HEK293 (cell line): ENCODE measurements at regions not wholly inside any gene's neighbourhood (a gene's known extent, or its start where the extent isn't known, plus 50 kb on each side); places are given as distances from the start of the nearest gene placed in this dataset.

Experiments used
- CTCF ChIA-PET: fragments of 350-600 bp; formaldehyde crosslinking; extraction: SDS; loops from one replicate; lab custom pipeline; 2021; ENCODE audit warnings: antibody characterized with exemption; lab: Yijun Ruan, JAX
- POLR2A ChIA-PET: fragments of 300-600 bp; formaldehyde crosslinking; extraction: SDS; loops from one replicate; lab custom pipeline; 2020; ENCODE audit warnings: antibody characterized with exemption, inconsistent platforms; lab: Yijun Ruan, JAX
- H3K27ac ChIP-seq: fragments of 200-500 bp; sonication (Bioruptor generic); 2 replicates; pipeline ENCODE4 v1.5.1; 2014; ENCODE audit warnings: low read depth, low read length, control low read depth, inconsistent platforms; ENCODE audit errors: extremely low read depth
- H3K36me3 ChIP-seq, 2 experiments: fragments of 200-500 bp in 1 of 2; sonication (Bioruptor generic) in 1 of 2; 1 replicate in 1 of 2; 2 replicates in 1 of 2; pipeline ENCODE4 v1.5.1; 2014 to 2017; ENCODE audit warnings: inconsistent platforms in 2 of 2, low read length in 2 of 2; ENCODE audit not compliant: control insufficient read depth in 2 of 2, insufficient read depth in 1 of 2
- H3K4me1 ChIP-seq: fragments of 200-500 bp; sonication (Bioruptor generic); 2 replicates; pipeline ENCODE4 v1.5.1; 2014; ENCODE audit warnings: mild to moderate bottlenecking, low read length, inconsistent platforms; ENCODE audit not compliant: control insufficient read depth, insufficient read depth
- H3K4me3 ChIP-seq: 2 replicates; pipeline ENCODE4 v1.5.1; 2011; ENCODE audit warnings: low read depth, mild to moderate bottlenecking, control low read depth, low read length, moderate library complexity
- H3K9me3 ChIP-seq: fragments of 200-500 bp; sonication (Bioruptor generic); 2 replicates; pipeline ENCODE4 v1.5.1; 2014; ENCODE audit warnings: low read depth, low read length, inconsistent platforms; ENCODE audit not compliant: control insufficient read depth, insufficient read depth
- HOXA7 ChIP-seq: sonication (generic); formaldehyde crosslinking; IDR thresholded peaks from 2 replicates; pipeline ENCODE4 v1.8.1; 2022; ENCODE audit warnings: missing genetic modification reagents, borderline replicate concordance
- HOXD13 ChIP-seq: sonication (generic); formaldehyde crosslinking; IDR thresholded peaks from 2 replicates; pipeline ENCODE4 v1.8.0; 2022; ENCODE audit warnings: missing genetic modification reagents, borderline replicate concordance
- SALL2 ChIP-seq: fragments of 450-650 bp; formaldehyde crosslinking; IDR thresholded peaks from 2 replicates; pipeline ENCODE4 v1.5.0; 2017; ENCODE audit warnings: missing biosample characterization, mild to moderate bottlenecking, missing genetic modification characterization, borderline replicate concordance
- ZBTB8A ChIP-seq: fragments of 450-650 bp; formaldehyde crosslinking; IDR thresholded peaks from 2 replicates; pipeline ENCODE4 v1.5.1; 2016; ENCODE audit warnings: missing biosample characterization, missing genetic modification characterization
- ZFP37 ChIP-seq: fragments of 450-650 bp; formaldehyde crosslinking; IDR thresholded peaks from 2 replicates; pipeline ENCODE4 v1.5.1; 2016; ENCODE audit warnings: missing biosample characterization, missing genetic modification characterization
- ZNF121 ChIP-seq: fragments of 450-650 bp; formaldehyde crosslinking; IDR thresholded peaks from 2 replicates; pipeline ENCODE4 v1.5.1; 2016; ENCODE audit warnings: missing biosample characterization, missing genetic modification characterization
- ZNF140 ChIP-seq: fragments of 450-650 bp; formaldehyde crosslinking; IDR thresholded peaks from 2 replicates; pipeline ENCODE4 v1.5.1; 2016; ENCODE audit warnings: missing biosample characterization, missing genetic modification characterization
- ZNF146 ChIP-seq: fragments of 450-650 bp; formaldehyde crosslinking; IDR thresholded peaks from 2 replicates; pipeline ENCODE4 v1.5.1; 2016; ENCODE audit warnings: missing biosample characterization, missing genetic modification characterization
- ZNF175 ChIP-seq: fragments of 450-650 bp; formaldehyde crosslinking; IDR thresholded peaks from 2 replicates; pipeline ENCODE4 v1.5.1; 2016; ENCODE audit warnings: missing biosample characterization, missing genetic modification characterization
- ZNF248 ChIP-seq: fragments of 450-650 bp; formaldehyde crosslinking; IDR thresholded peaks from 2 replicates; pipeline ENCODE4 v1.5.1; 2017; ENCODE audit warnings: missing biosample characterization, missing genetic modification characterization
- ZNF324 ChIP-seq: fragments of 450-650 bp; formaldehyde crosslinking; IDR thresholded peaks from 2 replicates; pipeline ENCODE4 v1.5.1; 2016; ENCODE audit warnings: missing biosample characterization, missing genetic modification characterization
- ZNF394 ChIP-seq: fragments of 450-650 bp; formaldehyde crosslinking; IDR thresholded peaks from 2 replicates; pipeline ENCODE4 v1.5.1; 2016; ENCODE audit warnings: missing biosample characterization, missing genetic modification characterization, mild to moderate bottlenecking, moderate library complexity, borderline replicate concordance
- ZNF423 ChIP-seq: fragments of 450-650 bp; formaldehyde crosslinking; IDR thresholded peaks from 2 replicates; pipeline ENCODE4 v1.5.1; 2016; ENCODE audit warnings: missing biosample characterization, missing genetic modification characterization
- ZNF48 ChIP-seq: fragments of 450-650 bp; formaldehyde crosslinking; IDR thresholded peaks from 2 replicates; pipeline ENCODE4 v1.5.1; 2016; ENCODE audit warnings: missing biosample characterization, missing genetic modification characterization
- ZNF501 ChIP-seq: fragments of 450-650 bp; formaldehyde crosslinking; IDR thresholded peaks from 2 replicates; pipeline ENCODE4 v1.5.1; 2016; ENCODE audit warnings: missing biosample characterization, missing genetic modification characterization
- ZNF544 ChIP-seq: fragments of 450-650 bp; formaldehyde crosslinking; IDR thresholded peaks from 2 replicates; pipeline ENCODE4 v1.5.0; 2017; ENCODE audit warnings: missing biosample characterization, missing genetic modification characterization
- ZNF555 ChIP-seq: fragments of 450-650 bp; formaldehyde crosslinking; conservative IDR thresholded peaks from 2 replicates; pipeline ENCODE4 v1.5.1; 2017; ENCODE audit warnings: missing biosample characterization, mild to moderate bottlenecking, missing genetic modification characterization, inconsistent platforms
- ZNF626 ChIP-seq: fragments of 450-650 bp; sonication (Bioruptor Pico); formaldehyde crosslinking; IDR thresholded peaks from 2 replicates; pipeline ENCODE4 v1.5.1; 2018; ENCODE audit warnings: missing biosample characterization, missing genetic modification characterization, inconsistent platforms
- ZNF658 ChIP-seq: fragments of 450-650 bp; formaldehyde crosslinking; IDR thresholded peaks from 2 replicates; pipeline ENCODE4; 2016; ENCODE audit warnings: missing biosample characterization, missing genetic modification characterization
- ZNF660 ChIP-seq: fragments of 450-650 bp; IDR thresholded peaks from 2 replicates; pipeline ENCODE4 v1.5.1; 2018; ENCODE audit warnings: missing biosample characterization, mild to moderate bottlenecking, missing genetic modification characterization
- ZNF701 ChIP-seq: fragments of 450-650 bp; formaldehyde crosslinking; IDR thresholded peaks from 2 replicates; pipeline ENCODE4 v1.5.1; 2016; ENCODE audit warnings: missing biosample characterization, missing genetic modification characterization
- ZNF792 ChIP-seq: fragments of 450-650 bp; formaldehyde crosslinking; IDR thresholded peaks from 2 replicates; pipeline ENCODE4 v1.5.1; 2016; ENCODE audit warnings: missing biosample characterization, missing genetic modification characterization
- ZSCAN23 ChIP-seq: fragments of 450-650 bp; formaldehyde crosslinking; IDR thresholded peaks from 2 replicates; pipeline ENCODE4 v1.5.1; 2016; ENCODE audit warnings: missing biosample characterization, missing genetic modification characterization
- TF ChIP-seq, protein P1 (sequence below): fragments of 450-650 bp; formaldehyde crosslinking; IDR thresholded peaks from 2 replicates; pipeline ENCODE4 v1.5.1; 2017; ENCODE audit warnings: missing biosample characterization, missing genetic modification characterization
- TF ChIP-seq, protein P2 (sequence below): fragments of 450-650 bp; formaldehyde crosslinking; IDR thresholded peaks from 2 replicates; pipeline ENCODE4 v1.5.1; 2016; ENCODE audit warnings: missing biosample characterization, missing genetic modification characterization
- TF ChIP-seq, protein P3 (sequence below): fragments of 450-650 bp; formaldehyde crosslinking; IDR thresholded peaks from 2 replicates; pipeline ENCODE4 v1.5.1; 2016; ENCODE audit warnings: missing biosample characterization, missing genetic modification characterization
- TF ChIP-seq, protein P4 (sequence below): fragments of 450-650 bp; formaldehyde crosslinking; IDR thresholded peaks from 2 replicates; pipeline ENCODE4 v1.5.1; 2016; ENCODE audit warnings: missing biosample characterization, missing genetic modification characterization

DNA sequence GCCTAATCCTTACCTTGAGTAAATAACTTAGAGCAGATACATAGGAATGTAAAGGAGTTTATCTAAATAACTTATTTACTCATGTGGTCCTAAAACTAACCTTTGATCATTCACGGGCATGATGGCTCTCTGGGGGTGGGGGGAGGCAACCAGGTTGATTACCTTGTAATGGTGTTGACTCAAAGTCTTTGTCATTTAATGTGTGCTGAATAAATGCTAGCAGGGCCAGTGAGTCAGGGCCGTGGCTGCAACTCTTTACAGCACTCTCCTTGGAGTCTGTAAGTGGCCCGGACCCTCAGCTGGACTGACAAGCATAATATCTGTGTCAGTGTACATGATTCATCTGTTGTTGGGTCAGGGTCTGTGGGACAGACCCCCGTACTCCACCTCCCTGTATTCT lies 203.0 kb downstream of the EPM2A start:
- no peaks in the 10 kb centered on the region for H3K9me3 ChIP-seq
- no peak overlapping the region for H3K4me3 ChIP-seq
- POLR2A ChIA-PET, result no interaction called here
- no peak for TF ChIP-seq ZNF146 (tag by site-specific recombination)
- TF ChIP-seq ZNF792 (tag by site-specific recombination), result no peak
- no peak for TF ChIP-seq HOXA7
- TF ChIP-seq, protein P1, sequence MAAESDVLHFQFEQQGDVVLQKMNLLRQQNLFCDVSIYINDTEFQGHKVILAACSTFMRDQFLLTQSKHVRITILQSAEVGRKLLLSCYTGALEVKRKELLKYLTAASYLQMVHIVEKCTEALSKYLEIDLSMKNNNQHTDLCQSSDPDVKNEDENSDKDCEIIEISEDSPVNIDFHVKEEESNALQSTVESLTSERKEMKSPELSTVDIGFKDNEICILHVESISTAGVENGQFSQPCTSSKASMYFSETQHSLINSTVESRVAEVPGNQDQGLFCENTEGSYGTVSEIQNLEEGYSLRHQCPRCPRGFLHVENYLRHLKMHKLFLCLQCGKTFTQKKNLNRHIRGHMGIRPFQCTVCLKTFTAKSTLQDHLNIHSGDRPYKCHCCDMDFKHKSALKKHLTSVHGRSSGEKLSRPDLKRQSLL (tag by site-specific recombination), result no peak
- no peak for TF ChIP-seq ZNF660
- TF ChIP-seq HOXD13 (CRISPR knock-in tag), result no peak
- no peak for TF ChIP-seq ZNF394 (tag by site-specific recombination)
- TF ChIP-seq ZNF501 (tag by site-specific recombination), result no peak
- TF ChIP-seq ZNF701 (tag by site-specific recombination), result no peak
- no peak for TF ChIP-seq ZNF555 (tag by site-specific recombination)
- TF ChIP-seq ZNF48 (tag by site-specific recombination), result no peak
- no peak for TF ChIP-seq ZNF175 (tag by site-specific recombination)
- no peak for TF ChIP-seq ZNF626 (tag by site-specific recombination)
- TF ChIP-seq ZNF121 (tag by site-specific recombination), result no peak
- TF ChIP-seq, all 188 proteins: peak for 0
- Histone ChIP-seq H3K27ac (no peak overlapping the region), H3K4me1 (no peaks in the 10 kb centered on the region), H3K36me3 (no peaks in the 10 kb centered on the region)
- CTCF ChIA-PET, result no interaction called here

DNA sequence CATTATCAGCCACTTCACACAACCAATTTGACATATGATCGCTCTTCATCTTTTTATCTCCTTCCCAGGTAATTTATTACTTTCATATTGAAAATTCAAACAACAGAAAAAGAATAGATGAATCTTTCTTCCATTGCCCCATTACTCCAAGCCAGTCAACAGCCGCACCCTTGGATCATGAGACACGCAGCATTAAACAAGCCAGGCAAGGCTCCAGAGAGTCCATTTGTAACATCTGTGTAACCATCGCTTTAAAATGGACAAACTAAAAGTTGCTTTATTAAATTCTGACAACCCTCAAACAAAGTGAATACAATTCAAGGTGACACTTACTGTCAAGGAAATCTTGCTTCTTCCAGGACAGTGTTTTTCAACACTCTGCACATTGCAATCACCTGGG lies 200.3 kb downstream of the EPM2A start:
- POLR2A ChIA-PET, result no interaction called here
- TF ChIP-seq SALL2 (tag by site-specific recombination) (no peak), ZNF544 (tag by site-specific recombination) (no peak), ZFP37 (tag by site-specific recombination) (no peak), ZNF423 (tag by site-specific recombination) (no peak), ZNF394 (tag by site-specific recombination) (no peak), ZNF140 (tag by site-specific recombination) (no peak), ZNF658 (tag by site-specific recombination) (no peak), ZBTB8A (tag by site-specific recombination) (no peak), ZNF324 (tag by site-specific recombination) (no peak), ZSCAN23 (tag by site-specific recombination) (no peak), ZNF248 (tag by site-specific recombination) (no peak)
- TF ChIP-seq, protein P2, sequence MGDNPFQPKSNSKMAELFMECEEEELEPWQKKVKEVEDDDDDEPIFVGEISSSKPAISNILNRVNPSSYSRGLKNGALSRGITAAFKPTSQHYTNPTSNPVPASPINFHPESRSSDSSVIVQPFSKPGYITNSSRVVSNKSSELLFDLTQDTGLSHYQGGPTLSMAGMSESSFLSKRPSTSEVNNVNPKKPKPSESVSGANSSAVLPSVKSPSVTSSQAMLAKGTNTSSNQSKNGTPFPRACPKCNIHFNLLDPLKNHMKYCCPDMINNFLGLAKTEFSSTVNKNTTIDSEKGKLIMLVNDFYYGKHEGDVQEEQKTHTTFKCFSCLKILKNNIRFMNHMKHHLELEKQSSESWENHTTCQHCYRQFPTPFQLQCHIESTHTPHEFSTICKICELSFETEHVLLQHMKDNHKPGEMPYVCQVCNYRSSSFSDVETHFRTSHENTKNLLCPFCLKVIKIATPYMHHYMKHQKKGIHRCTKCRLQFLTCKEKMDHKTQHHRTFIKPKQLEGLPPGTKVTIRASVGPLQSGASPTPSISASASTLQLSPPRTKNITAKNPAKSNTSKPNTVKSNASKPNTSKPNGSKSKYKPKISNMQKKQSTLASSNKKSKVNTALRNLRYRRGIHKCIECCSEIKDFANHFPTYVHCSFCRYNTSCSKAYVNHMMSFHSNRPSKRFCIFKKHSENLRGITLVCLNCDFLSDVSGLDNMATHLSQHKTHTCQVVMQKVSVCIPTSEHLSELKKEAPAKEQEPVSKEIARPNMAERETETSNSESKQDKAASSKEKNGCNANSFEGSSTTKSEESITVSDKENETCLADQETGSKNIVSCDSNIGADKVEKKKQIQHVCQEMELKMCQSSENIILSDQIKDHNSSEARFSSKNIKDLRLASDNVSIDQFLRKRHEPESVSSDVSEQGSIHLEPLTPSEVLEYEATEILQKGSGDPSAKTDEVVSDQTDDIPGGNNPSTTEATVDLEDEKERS, result no peak
- TF ChIP-seq, protein P3, sequence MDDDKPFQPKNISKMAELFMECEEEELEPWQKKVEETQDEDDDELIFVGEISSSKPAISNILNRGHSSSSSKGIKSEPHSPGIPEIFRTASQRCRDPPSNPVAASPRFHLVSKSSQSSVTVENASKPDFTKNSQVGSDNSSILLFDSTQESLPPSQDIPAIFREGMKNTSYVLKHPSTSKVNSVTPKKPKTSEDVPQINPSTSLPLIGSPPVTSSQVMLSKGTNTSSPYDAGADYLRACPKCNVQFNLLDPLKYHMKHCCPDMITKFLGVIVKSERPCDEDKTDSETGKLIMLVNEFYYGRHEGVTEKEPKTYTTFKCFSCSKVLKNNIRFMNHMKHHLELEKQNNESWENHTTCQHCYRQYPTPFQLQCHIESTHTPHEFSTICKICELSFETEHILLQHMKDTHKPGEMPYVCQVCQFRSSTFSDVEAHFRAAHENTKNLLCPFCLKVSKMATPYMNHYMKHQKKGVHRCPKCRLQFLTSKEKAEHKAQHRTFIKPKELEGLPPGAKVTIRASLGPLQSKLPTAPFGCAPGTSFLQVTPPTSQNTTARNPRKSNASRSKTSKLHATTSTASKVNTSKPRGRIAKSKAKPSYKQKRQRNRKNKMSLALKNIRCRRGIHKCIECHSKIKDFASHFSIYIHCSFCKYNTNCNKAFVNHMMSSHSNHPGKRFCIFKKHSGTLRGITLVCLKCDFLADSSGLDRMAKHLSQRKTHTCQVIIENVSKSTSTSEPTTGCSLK (tag by site-specific recombination), result no peak
- TF ChIP-seq, protein P4, sequence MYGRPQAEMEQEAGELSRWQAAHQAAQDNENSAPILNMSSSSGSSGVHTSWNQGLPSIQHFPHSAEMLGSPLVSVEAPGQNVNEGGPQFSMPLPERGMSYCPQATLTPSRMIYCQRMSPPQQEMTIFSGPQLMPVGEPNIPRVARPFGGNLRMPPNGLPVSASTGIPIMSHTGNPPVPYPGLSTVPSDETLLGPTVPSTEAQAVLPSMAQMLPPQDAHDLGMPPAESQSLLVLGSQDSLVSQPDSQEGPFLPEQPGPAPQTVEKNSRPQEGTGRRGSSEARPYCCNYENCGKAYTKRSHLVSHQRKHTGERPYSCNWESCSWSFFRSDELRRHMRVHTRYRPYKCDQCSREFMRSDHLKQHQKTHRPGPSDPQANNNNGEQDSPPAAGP, result no peak
- TF ChIP-seq, all 188 proteins: peak for 0

More for the DNA sequence above, 200.3 kb downstream of the EPM2A start:
- CTCF ChIA-PET, result no interaction called here
- Histone ChIP-seq H3K9me3 (no peaks in the 10 kb centered on the region), H3K36me3 (no peaks in the 10 kb centered on the region), H3K27ac (no peak overlapping the region), H3K4me3 (no peak overlapping the region), H3K4me1 (no peaks in the 10 kb centered on the region)
